WTC11 (cell line): ENCODE measurements at regions not wholly inside any gene's neighbourhood (a gene's known extent, or its start where the extent isn't known, plus 50 kb on each side); places are given as distances from the start of the nearest gene placed in this dataset.

Source experiments
- AFF4 ChIP-seq: sonication (generic); formaldehyde crosslinking; IDR thresholded peaks from 2 replicates; pipeline ENCODE4 v1.8.1; 2023; ENCODE audit warnings: mild to moderate bottlenecking, missing genetic modification reagents, borderline replicate concordance
- CTCF ChIP-seq: fragments of 200-600 bp; IDR thresholded peaks from 2 replicates; pipeline ENCODE4 v1.8.0; 2022; ENCODE audit warnings: antibody characterized with exemption
- ETV6 ChIP-seq: sonication (generic); formaldehyde crosslinking; IDR thresholded peaks from 2 replicates; pipeline ENCODE4 v1.8.1; 2022; ENCODE audit warnings: mild to moderate bottlenecking, missing genetic modification reagents
- PREB ChIP-seq: sonication (generic); formaldehyde crosslinking; IDR thresholded peaks from 2 replicates; pipeline ENCODE4 v1.8.1; 2022; ENCODE audit warnings: mild to moderate bottlenecking, missing genetic modification reagents, moderate library complexity, borderline replicate concordance
- SP1 ChIP-seq: sonication (generic); formaldehyde crosslinking; conservative IDR thresholded peaks from 2 replicates; pipeline ENCODE4 v1.8.1; 2022; ENCODE audit warnings: missing genetic modification reagents
- TF ChIP-seq, protein P1 (sequence below): sonication (generic); formaldehyde crosslinking; IDR thresholded peaks from 2 replicates; pipeline ENCODE4 v1.8.0; 2022; ENCODE audit warnings: mild to moderate bottlenecking, missing genetic modification reagents

GRCh38 chr5:33319841-33320240 lies 120.9 kb upstream of the TARS1 start:
- TF ChIP-seq CTCF (no peak), AFF4 (no peak), ETV6 (CRISPR knock-in tag) (no peak), SP1 (CRISPR knock-in tag) (no peak), PREB (CRISPR knock-in tag) (no peak)
- TF ChIP-seq, protein P1, sequence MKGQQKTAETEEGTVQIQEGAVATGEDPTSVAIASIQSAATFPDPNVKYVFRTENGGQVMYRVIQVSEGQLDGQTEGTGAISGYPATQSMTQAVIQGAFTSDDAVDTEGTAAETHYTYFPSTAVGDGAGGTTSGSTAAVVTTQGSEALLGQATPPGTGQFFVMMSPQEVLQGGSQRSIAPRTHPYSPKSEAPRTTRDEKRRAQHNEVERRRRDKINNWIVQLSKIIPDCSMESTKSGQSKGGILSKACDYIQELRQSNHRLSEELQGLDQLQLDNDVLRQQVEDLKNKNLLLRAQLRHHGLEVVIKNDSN, result no peak
